IMR-90 (cell line): ENCODE measurements at regions not wholly inside any gene's neighbourhood (a gene's known extent, or its start where the extent isn't known, plus 50 kb on each side); places are given as distances from the start of the nearest gene placed in this dataset.

Experiments used
- CTCF ChIP-seq: conservative IDR thresholded peaks from 2 replicates; pipeline ENCODE4 v1.5.1; 2012; ENCODE audit warnings: mild to moderate bottlenecking, low read depth, low read length, improper control_type of control experiment
- NFE2L2 ChIP-seq: fragments of 150-350 bp; IDR thresholded peaks from 2 replicates; pipeline ENCODE4 v1.6.1; 2016; ENCODE audit warnings: low read depth, mild to moderate bottlenecking, low read length
- POLR2A ChIP-seq: IDR thresholded peaks from 2 replicates; pipeline ENCODE4 v1.6.1; 2012; ENCODE audit warnings: mild to moderate bottlenecking, low read depth, low read length
- RAD21 ChIP-seq: IDR thresholded peaks from 2 replicates; pipeline ENCODE4 v1.6.1; 2012; ENCODE audit warnings: low read length, improper control_type of control experiment
- TF ChIP-seq, protein P1 (sequence below): fragments of 150-350 bp; IDR thresholded peaks from 2 replicates; pipeline ENCODE4 v1.6.1; 2016; ENCODE audit warnings: low read depth, mild to moderate bottlenecking, low read length, moderate library complexity, borderline replicate concordance

DNA sequence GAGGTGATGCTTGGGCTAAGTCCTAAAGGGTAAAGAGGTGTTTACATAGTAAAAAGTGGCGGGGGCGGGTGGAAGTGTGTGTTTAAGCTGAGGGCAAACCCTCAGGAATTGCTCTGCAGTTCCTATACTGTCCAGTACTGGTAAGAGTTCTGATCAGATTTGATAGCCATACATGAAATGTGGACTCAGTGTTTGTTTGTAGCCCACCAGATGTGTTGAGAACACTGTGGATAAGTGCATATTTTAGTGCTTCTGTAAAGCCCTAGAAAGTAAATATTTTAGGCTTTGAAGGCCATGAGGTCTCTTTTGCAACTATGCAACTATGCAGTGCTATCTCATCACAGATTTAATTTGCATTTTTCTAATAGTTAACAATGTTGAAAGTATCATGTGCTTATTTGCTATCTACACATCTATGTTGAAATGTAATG, 80.7 kb upstream of the EOLA2 start:
- TF ChIP-seq NFE2L2 (no peak), POLR2A (no peak), RAD21 (no peak), CTCF (no peak)
- TF ChIP-seq, protein P1, sequence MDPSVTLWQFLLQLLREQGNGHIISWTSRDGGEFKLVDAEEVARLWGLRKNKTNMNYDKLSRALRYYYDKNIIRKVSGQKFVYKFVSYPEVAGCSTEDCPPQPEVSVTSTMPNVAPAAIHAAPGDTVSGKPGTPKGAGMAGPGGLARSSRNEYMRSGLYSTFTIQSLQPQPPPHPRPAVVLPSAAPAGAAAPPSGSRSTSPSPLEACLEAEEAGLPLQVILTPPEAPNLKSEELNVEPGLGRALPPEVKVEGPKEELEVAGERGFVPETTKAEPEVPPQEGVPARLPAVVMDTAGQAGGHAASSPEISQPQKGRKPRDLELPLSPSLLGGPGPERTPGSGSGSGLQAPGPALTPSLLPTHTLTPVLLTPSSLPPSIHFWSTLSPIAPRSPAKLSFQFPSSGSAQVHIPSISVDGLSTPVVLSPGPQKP: no peak
